NAMALWA (cell line): ENCODE measurements at regions not wholly inside any gene's neighbourhood (a gene's known extent, or its start where the extent isn't known, plus 50 kb on each side); places are given as distances from the start of the nearest gene placed in this dataset.
"Not testable (repeated sequence)": the region's sequence is repeated elsewhere in the genome, so short reads cannot be mapped to it uniquely, and the experiment has no call there.

Experiments
- DNase-seq: peaks from one replicate; pipeline ENCODE4 v3.0.0-alpha.2; 2015; ENCODE audit warnings: low spot score

- DNase-seq = no peak
These were observed 92.6 kb downstream of the KIF26A start for GRCh38 chr14:104230946-104231345.

DNA sequence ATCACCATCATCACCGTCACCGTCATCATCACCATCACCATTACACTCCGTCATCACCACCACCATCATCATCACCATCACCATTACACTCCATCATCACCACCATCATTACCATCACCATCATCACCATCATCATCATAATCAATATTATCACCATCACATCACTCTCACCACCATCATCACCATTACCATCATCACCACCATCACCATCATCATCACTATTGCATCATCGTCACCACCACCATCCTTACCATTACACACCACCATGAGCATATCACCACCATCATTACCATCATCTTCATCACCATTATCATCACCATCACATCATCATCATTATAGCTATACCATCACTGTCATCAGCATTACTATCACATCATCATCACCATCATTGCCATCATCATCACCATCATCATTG is 93.7 kb downstream of the KIF26A start:
- DNase-seq = no peak

DNA sequence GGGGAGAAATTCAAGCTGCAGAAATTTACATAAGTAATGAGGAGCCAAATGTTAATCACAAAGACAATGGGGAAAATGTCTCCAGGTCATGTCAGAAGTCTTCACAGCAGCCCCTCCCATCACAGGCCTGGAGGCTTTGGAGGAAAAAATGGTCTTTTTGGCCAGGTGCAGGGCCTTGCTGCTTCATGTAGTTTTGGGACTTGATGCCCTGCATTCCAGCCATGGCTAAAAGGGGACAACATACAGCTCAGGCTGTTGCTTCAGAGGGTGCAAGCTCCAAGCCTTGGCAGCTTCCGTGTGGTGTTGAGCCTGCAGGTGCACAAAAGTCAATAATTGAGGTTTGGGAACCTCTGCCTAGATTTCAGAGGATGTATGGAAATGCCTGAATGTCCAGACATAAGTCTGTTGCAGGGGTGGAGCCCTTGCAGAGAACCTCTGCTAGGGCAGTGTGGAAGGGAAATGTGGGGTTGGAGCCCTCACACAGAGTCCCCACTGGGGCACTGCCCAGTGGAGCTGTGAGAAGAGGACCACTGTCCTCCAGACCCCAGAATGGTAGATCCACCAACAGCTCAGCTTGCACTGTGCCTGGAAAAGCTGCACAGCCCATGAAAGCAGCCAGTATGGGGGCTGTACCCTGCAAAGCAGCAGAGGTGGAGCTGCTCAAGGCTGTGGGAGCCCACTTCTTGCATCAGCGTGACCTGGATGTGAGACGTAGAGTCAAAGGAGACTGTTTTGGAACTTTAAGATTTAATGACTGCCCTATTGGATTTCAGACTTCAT is 95.8 kb downstream of the KIF26A start:
- DNase-seq = not testable (repeated sequence)

- no peak for DNase-seq
These were observed 97.3 kb downstream of the KIF26A start for GRCh38 chr14:104235686-104236085.

DNA sequence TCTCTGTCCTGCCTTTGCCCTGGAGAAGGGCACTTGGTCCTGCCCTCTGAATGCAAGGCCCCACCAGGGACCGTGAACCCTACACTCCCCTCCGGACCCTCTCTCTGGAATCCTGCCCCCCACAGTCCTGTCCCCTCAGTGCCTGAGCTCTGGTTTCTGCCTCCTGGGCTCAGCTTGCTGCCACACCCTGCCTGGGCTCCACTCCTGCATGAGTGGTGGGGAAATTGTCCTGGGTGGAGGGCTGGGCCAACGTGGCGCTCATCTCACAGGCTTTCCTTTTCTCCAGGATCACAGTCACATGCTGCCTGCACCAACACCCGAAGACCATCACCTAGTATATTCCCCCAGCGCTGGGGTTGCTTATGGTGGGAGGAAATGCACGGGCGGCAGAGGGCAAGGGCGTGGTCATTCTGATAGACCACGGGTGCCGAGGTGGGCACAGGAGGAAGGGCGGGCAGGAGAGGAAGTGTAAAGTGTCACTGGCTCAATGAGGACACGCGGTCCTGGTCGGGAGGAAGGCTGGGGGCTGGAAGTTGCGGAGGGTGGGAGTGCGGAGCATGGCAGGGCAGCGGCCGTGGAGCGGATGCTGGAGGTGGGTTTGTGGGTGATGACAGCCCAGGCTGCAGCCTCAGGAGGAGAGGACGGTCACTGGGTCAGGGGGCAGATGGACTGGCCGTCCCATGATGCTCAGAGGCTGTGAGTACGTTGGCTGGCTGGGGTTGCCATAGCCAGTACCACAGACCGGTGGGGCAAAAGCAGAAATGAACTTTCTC is 99.5 kb downstream of the KIF26A start:
- no peak for DNase-seq

DNA sequence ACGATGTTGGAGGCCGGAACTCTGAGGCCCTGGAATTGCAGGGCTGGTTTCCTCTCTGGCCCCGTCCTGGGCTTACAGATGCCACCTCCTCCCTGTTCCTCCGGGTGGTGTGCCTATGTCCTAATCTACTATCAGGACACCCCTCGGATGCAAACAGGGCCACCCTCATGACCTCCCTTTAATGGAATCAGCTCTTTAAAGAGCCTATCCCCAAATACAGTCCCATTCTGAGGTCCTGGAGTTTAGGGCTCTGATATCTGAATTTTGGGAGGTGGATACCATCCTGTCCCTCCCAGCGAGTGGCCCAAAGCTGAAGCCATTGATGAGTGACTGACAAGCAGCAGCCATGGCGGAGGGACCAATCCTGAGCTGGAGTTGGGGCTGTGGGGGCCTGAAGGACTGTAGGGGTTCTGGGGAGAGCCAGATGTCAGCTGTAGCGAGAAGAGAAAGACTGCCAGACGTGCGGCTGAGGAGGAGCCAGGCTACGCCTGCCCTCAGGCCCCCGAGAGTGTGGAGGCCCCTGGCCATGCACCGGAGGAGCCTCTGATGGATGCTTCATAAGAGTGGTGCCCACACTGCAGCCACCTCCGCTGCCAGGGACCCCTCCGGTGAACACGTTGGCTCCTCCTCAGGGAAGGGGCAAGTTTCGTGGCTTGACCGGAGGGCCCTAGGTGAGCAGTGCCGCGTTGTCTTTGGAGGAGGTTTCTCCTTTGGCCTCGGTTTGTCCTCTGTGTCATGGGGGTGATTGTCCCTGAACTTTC is 100.2 kb downstream of the KIF26A start:
- no peak for DNase-seq

GRCh38 chr14:104239185-104239775 is 100.9 kb downstream of the KIF26A start:
- DNase-seq = no peak

DNA sequence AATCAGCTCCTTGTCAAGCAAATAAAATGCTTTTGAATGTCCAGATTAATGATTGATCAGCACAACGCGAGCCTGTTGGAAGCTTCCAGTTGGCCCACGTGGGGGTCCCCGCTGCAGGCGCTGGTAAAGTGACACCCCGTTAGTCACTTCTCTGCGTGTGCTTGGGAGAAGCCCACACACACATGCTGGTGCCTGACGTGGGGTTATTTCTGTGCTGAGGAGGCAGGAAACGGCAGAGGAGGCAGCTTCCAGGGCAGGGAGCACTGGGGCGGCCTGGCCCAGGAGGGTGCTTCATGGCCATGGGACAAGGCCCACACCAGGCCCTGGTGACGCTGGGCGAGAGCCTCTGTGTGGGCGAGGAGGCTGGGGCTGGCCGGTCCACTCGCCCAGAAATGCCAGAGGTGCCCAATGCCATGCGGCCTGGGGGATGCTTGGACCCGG is 101.5 kb downstream of the KIF26A start:
- DNase-seq = no peak

DNA sequence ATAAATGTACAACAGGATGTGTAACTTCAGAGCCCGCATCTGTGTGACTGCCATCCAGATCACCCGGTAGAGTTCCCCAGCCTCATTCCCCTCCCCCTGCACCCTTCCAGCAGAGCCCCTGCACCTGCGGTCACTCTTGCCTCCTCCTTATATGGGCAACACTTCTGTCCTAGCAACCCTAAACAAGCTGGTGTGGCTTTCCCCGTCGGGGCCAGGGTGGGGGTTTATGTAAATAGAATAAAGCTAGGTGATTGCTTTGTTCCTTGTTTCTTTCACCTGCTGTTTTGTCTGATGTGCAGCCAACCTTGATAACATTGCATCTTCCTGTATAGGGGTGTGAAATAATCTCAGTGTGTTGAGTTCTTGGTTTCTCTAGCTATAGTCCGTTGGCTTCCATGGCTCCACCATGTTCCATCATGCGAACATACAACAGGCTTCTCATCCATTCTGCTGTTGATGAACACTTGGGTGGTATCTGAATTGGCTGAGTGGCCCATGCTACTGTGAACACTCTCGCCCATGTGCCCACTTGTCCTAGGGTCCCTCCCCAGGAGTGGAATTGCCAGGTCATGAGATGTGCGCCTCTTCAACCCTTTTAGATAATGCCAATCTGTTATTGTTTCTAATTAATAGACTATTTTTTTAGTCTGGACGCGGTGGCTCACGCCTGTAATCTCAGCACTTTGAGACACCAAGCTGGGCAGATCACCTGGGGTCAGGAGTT is 102.2 kb downstream of the KIF26A start:
- no peak for DNase-seq

DNA sequence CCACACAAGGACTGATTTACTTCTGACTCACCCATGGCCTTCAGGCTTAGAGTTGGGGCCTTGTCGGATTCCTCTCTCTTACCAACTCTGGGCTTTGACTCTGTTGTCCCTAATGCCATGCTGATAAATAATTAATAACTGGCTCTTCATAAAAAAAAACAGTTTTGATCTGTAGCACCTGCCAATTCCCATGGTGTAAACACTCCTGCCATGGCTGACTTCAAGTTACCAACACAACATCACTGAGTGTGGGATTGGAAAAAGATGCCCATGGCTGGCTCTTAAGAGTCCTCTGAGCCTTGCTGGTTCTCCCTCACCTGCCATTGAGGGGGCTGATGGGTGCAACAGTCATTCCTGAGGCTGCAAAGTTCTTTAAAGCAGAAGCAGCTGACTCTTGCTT is 104.8 kb downstream of the KIF26A start:
- DNase-seq = no peak

DNA sequence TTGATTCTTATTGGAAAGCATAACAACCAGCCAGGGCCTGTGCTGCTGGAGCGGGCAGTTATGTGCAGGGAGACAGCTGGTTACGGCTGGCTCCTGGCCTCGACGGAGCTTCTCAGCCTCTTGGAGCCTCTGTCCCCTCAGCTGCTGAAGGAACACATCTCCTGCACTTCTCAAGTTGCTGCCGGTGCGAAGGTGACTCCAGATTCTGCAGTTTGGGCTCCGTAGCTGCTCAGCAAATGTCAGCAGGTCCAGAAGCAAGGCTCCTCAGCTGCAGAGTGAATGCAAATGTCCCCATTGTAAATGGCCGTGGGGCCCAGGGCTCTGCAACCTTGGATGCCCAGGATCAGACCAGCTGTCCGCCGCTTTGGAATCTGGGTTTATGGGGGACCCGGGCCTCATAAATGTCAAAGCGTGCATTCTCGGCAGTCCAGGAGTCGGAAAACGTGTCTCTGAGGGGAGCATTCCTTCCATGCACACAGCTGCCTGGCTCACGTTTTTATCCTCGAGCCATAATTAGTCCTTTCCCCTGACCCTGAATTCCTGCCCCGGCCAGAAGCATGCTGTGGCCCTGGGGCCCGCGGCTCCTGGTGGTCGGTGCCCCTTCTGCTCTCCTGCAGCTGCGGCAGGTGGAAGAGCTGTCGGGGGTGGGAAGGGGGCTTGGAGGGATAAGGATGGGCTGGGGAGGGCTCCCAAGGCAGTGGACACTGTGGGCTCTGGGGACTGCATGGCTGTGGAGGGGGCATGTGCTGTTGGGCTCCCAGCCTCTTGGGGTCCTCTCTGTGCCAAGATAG is 106.0 kb downstream of the KIF26A start:
- DNase-seq = no peak

GRCh38 chr14:104245075-104245474 is 106.7 kb downstream of the KIF26A start:
- DNase-seq = no peak

- DNase-seq = no peak
These were observed 107.3 kb downstream of the KIF26A start for GRCh38 chr14:104245723-104246122.

- no peak for DNase-seq
These were observed 108.3 kb downstream of the KIF26A start for GRCh38 chr14:104246401-104247335.

GRCh38 chr14:104247336-104248202 is 109.2 kb downstream of the KIF26A start:
- DNase-seq = no peak

DNA sequence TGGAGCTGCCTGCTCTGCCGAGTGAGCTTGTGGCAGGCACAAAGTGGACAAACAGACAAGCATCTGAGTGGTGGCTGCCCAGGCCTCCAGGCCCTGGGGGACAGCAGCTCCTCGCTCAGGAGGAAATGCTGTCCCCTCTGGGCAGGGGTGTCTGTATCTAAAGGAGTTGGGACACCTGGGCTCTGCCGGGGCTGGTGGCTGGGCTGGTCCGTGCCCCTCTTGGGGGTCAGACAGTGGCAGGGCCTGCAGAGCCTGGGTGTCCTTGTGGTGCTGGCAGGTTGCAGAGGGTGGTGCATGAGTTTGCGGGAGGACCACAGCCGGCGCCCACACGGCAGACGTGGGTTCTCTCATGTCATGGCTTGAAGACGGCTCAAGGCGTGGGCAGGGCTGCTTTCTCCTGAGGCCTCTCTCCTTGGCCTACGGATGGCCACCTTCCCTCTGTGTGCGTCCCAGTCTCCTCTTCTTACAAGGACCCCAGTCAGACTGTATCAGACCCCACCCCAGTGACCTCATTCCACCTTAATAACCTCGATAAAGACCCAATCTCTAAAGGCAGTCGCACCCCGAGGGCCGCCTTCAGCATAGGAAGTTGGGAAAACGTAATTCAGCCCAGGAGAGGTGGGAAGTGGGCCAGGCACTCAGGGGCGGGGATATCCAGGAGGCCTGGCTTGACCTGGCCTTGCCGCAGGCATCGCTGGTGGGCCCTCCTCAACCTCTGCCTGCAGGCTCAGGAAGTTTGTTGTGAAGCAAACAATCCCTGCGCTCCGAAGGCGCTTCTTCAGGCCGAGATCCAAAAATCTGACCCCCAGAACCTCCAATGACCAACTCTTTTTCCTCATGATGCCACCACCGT is 110.0 kb downstream of the KIF26A start:
- DNase-seq = no peak

GRCh38 chr14:104249089-104249488 is 110.7 kb downstream of the KIF26A start:
- DNase-seq = no peak

- no peak for DNase-seq
These were observed 111.3 kb downstream of the KIF26A start for GRCh38 chr14:104249706-104250105.
